ENCODE measurements at regions not wholly inside any gene's neighbourhood (a gene's known extent, or its start where the extent isn't known, plus 50 kb on each side); places are given as distances from the start of the nearest gene placed in this dataset.
A peak's percentile ranks its signal among the peaks of the same experiment; 100 is the strongest.

- DNase-seq (ENCODE audit: low read depth in 4 of 4, low spot score in 3 of 4) = no peak
These were observed 349.3 kb upstream of the ACTBL2 start for GRCh38 chr5:57831932-57832331.

GRCh38 chr5:57831090-57831489 lies 348.5 kb upstream of the ACTBL2 start:
- no peak for DNase-seq (ENCODE audit: low read depth in 4 of 4, low spot score in 3 of 4)

GRCh38 chr5:57828221-57828620 lies 345.6 kb upstream of the ACTBL2 start:
- DNase-seq (ENCODE audit: low read depth in 4 of 4, low spot score in 3 of 4) = no peak

GRCh38 chr5:57825031-57825686 lies 342.5 kb upstream of the ACTBL2 start:
- peak in 3 of 4 donors; percentile 7 to 65 (median 52) for DNase-seq (ENCODE audit: low read depth in 4 of 4, low spot score in 3 of 4)

- no peak for DNase-seq (ENCODE audit: low read depth in 4 of 4, low spot score in 3 of 4)
These were observed 342.0 kb upstream of the ACTBL2 start for GRCh38 chr5:57824623-57825022.

GRCh38 chr5:57824047-57824446 lies 341.4 kb upstream of the ACTBL2 start:
- no peak for DNase-seq (ENCODE audit: low read depth in 4 of 4, low spot score in 3 of 4)

- no peak for DNase-seq (ENCODE audit: low read depth in 4 of 4, low spot score in 3 of 4)
These were observed 340.0 kb upstream of the ACTBL2 start for GRCh38 chr5:57822651-57823050.

GRCh38 chr5:57818397-57818796 lies 335.8 kb upstream of the ACTBL2 start:
- no peak for DNase-seq (ENCODE audit: low read depth in 4 of 4, low spot score in 3 of 4)

GRCh38 chr5:57817924-57818323 lies 335.3 kb upstream of the ACTBL2 start:
- no peak for DNase-seq (ENCODE audit: low read depth in 4 of 4, low spot score in 3 of 4)

- no peak for DNase-seq (ENCODE audit: low read depth in 4 of 4, low spot score in 3 of 4)
These were observed 334.4 kb upstream of the ACTBL2 start for GRCh38 chr5:57817001-57817453.

- DNase-seq (ENCODE audit: low read depth in 4 of 4, low spot score in 3 of 4) = no peak
These were observed 333.5 kb upstream of the ACTBL2 start for GRCh38 chr5:57816108-57816507.

- DNase-seq (ENCODE audit: low read depth in 4 of 4, low spot score in 3 of 4) = no peak
These were observed 323.1 kb upstream of the ACTBL2 start for GRCh38 chr5:57805732-57806131.

GRCh38 chr5:57805170-57805569 lies 322.6 kb upstream of the ACTBL2 start:
- no peak for DNase-seq (ENCODE audit: low read depth in 4 of 4, low spot score in 3 of 4)

- no peak for DNase-seq (ENCODE audit: low read depth in 4 of 4, low spot score in 3 of 4)
These were observed 321.9 kb upstream of the ACTBL2 start for GRCh38 chr5:57804505-57804904.

GRCh38 chr5:57804007-57804444 lies 321.4 kb upstream of the ACTBL2 start:
- no peak for DNase-seq (ENCODE audit: low read depth in 4 of 4, low spot score in 3 of 4)

- no peak for DNase-seq (ENCODE audit: low read depth in 4 of 4, low spot score in 3 of 4)
These were observed 319.5 kb upstream of the ACTBL2 start for GRCh38 chr5:57802131-57802530.

GRCh38 chr5:57795203-57795602 lies 312.6 kb upstream of the ACTBL2 start:
- no peak for DNase-seq (ENCODE audit: low read depth in 4 of 4, low spot score in 3 of 4)

- DNase-seq (ENCODE audit: low read depth in 4 of 4, low spot score in 3 of 4) = no peak
These were observed 309.3 kb upstream of the ACTBL2 start for GRCh38 chr5:57791875-57792274.

GRCh38 chr5:57785946-57786345 lies 303.3 kb upstream of the ACTBL2 start:
- no peak for DNase-seq (ENCODE audit: low read depth in 4 of 4, low spot score in 3 of 4)

- DNase-seq (ENCODE audit: low read depth in 4 of 4, low spot score in 3 of 4) = no peak
These were observed 301.5 kb upstream of the ACTBL2 start for GRCh38 chr5:57784121-57784520.

GRCh38 chr5:57783693-57784092 lies 301.1 kb upstream of the ACTBL2 start:
- no peak for DNase-seq (ENCODE audit: low read depth in 4 of 4, low spot score in 3 of 4)

- no peak for DNase-seq (ENCODE audit: low read depth in 4 of 4, low spot score in 3 of 4)
These were observed 298.3 kb upstream of the ACTBL2 start for GRCh38 chr5:57780961-57781325.
